ENCODE measurements at regions not wholly inside any gene's neighbourhood (a gene's known extent, or its start where the extent isn't known, plus 50 kb on each side); places are given as distances from the start of the nearest gene placed in this dataset.

- DNase-seq = no peak
Observed at GRCh38 chr2:56615760-56616159, 432.0 kb downstream of the CCDC85A start.

- DNase-seq = no peak
Observed at GRCh38 chr2:56624181-56624580, 440.4 kb downstream of the CCDC85A start.

- DNase-seq = no peak
Observed at GRCh38 chr2:56626927-56627326, 443.1 kb downstream of the CCDC85A start.

- DNase-seq = no peak
Observed at GRCh38 chr2:56630286-56630685, 446.5 kb downstream of the CCDC85A start.

GRCh38 chr2:56647997-56648396, 464.2 kb downstream of the CCDC85A start:
- DNase-seq = no peak

- DNase-seq = no peak
Observed at GRCh38 chr2:56648802-56649201, 465.0 kb downstream of the CCDC85A start.

GRCh38 chr2:56654936-56655335, 471.1 kb downstream of the CCDC85A start:
- DNase-seq = no peak

- no peak for DNase-seq
Observed at GRCh38 chr2:56656826-56657225, 473.0 kb downstream of the CCDC85A start.

- no peak for DNase-seq
Observed at GRCh38 chr2:56666777-56667176, 483.0 kb downstream of the CCDC85A start.

- DNase-seq = no peak
Observed at GRCh38 chr2:56671973-56672569, 488.3 kb downstream of the CCDC85A start.

GRCh38 chr2:56674084-56674483, 490.3 kb downstream of the CCDC85A start:
- no peak for DNase-seq

- no peak for DNase-seq
Observed at GRCh38 chr2:56676966-56677365, 493.2 kb downstream of the CCDC85A start.

GRCh38 chr2:56680971-56681631, 497.3 kb downstream of the CCDC85A start:
- DNase-seq = no peak

GRCh38 chr2:56681659-56682396, 498.0 kb downstream of the CCDC85A start:
- DNase-seq = no peak

GRCh38 chr2:56682397-56682760, 498.6 kb downstream of the CCDC85A start:
- DNase-seq = no peak

- no peak for DNase-seq
Observed at GRCh38 chr2:56684327-56684726, 500.5 kb downstream of the CCDC85A start.

- no peak for DNase-seq
Observed at GRCh38 chr2:56685205-56685604, 501.4 kb downstream of the CCDC85A start.

GRCh38 chr2:56687169-56687568, 503.4 kb downstream of the CCDC85A start:
- no peak for DNase-seq

- DNase-seq = no peak
Observed at GRCh38 chr2:56688661-56689060, 504.9 kb downstream of the CCDC85A start.

GRCh38 chr2:56693501-56693900, 509.7 kb downstream of the CCDC85A start:
- DNase-seq = no peak

- DNase-seq = no peak
Observed at GRCh38 chr2:56703001-56703400, 519.2 kb downstream of the CCDC85A start.

GRCh38 chr2:56705713-56706112, 521.9 kb downstream of the CCDC85A start:
- no peak for DNase-seq

GRCh38 chr2:56707218-56707617, 523.4 kb downstream of the CCDC85A start:
- DNase-seq = no peak

GRCh38 chr2:56707650-56708049, 523.9 kb downstream of the CCDC85A start:
- DNase-seq = no peak

Measured in left kidney (tissue), 1 donor.